G401.6 (cell line): ENCODE measurements at regions not wholly inside any gene's neighbourhood (a gene's known extent, or its start where the extent isn't known, plus 50 kb on each side); places are given as distances from the start of the nearest gene placed in this dataset.
"Not testable (repeated sequence)": the region's sequence is repeated elsewhere in the genome, so short reads cannot be mapped to it uniquely, and the experiment has no call there.

Experiments used
- FAIRE-seq: peaks from 2 replicates; lab custom pipeline; 2012; peaks lifted over from hg19 to GRCh38; lab: Jason Lieb, UNC

DNA sequence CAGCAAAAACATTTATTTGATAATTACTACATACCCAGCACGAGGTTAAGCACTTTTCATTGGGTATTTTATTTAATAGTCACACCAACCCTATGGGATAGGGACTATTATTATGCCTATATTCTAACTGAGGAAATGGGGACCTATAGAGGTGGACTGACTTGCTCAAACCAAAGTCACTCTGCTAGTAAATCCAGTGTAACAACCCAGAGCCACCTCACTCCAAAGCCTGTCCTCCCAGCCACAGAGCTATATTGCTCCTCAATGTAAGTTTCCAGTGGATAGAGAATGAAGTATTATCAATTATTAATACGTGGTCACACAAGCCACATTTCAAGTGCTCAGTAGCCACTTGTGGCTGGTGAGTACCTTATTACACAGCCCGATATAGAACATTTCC is 97.5 kb downstream of the RGS2 start:
- no peak for FAIRE-seq

DNA sequence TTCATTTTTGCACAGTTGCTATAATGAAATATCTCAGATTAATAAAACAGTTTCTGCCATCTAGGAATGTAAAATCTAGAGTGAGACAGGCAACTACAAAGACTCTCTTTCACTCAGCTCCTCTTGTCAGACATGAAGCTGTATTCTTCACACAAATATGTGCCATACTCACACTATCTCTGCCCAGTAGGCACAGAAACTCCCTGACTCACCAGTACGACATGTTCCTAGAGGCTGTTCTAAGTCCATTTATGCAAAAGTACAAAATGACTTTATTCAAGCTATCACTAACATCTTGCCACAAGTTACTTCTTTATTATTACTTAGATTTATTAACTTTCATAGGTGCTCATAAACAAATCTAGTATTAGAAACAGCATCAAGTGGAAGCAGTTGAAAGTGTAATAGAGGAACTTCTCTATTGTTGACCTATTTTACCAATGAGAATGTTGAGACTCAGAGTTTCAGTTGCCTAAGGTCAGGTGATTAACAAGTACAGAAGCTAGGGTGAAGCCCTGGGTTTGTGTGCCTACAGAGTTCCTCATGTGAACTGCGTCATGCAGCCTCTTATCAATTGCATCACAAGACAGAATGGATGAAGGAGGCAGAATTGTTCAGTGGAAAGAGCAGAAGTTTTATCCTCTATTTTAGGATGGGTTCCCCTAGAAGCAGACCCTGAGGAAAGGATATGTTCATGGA is 98.9 kb downstream of the RGS2 start:
- no peak for FAIRE-seq

DNA sequence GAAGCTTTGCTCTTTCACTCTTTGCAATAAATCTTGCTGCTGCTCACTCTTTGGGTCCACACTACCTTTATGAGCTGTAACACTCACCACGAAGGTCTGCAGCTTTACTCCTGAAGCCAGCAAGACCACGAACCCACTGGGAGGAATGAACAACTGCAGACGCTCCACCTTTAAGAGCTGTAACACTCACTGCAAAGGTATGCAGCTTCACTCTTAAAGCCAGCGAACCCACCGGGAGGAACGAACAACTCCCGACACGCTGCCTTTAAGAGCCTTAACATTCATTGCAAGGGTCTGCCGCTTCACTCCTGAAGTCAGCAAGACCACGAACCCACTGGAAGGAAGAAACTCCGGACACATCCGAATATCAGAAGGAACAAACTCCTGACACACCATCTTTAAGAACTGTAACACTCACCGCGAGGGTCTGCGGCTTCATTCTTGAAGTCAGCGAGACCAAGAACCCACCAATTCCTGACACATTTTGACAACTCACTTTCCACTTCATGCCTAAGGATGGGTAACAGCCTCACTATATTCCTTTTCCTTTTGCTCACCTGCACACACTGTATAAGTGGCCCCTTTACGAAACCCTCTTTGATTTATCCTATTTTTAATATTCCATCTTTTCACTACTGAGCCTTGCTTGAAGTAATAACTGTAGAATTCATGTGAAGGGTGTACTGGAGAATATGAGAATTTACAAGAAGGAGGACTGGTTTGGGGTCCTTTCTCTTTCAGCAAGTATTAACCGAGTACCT is 103.2 kb downstream of the RGS2 start:
- FAIRE-seq: not testable (repeated sequence)

DNA sequence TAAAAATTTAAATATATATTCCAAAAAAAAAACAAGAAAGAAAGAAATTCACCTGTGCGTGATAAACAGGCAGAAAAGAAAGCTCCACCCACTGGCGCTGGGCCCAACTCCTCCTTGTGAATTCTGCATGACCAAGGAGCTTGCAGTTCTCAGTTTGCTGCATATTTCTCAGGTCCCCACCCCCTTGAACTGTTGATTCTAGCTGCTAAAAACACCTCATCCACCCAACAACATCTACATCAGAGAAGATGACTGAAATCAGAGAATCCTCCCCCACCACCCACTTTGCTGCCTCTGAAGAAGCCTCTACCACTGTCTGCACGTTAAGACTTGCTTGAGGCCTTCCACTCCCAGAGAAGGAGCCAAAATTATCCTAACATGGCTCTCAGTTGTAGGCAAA is 104.8 kb downstream of the RGS2 start:
- FAIRE-seq: no peak

DNA sequence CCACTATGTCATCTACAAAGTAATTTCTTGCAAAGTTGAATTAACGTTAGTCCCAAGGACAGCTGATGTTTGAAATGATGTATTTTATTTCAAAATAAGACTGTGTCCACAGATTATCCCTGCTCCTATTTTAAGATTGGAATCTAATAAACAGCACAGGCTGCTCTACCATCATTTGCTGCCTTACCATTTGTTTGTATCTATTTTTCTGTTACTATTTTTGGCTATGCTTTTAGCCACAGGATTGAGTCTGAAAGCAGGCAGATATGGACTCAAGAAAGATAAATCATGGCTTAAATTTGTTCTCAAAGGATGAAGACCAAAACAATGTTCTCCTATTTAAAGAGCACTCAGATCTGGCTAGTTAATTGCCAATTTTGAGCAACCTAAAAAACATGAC is 105.3 kb downstream of the RGS2 start:
- no peak for FAIRE-seq

DNA sequence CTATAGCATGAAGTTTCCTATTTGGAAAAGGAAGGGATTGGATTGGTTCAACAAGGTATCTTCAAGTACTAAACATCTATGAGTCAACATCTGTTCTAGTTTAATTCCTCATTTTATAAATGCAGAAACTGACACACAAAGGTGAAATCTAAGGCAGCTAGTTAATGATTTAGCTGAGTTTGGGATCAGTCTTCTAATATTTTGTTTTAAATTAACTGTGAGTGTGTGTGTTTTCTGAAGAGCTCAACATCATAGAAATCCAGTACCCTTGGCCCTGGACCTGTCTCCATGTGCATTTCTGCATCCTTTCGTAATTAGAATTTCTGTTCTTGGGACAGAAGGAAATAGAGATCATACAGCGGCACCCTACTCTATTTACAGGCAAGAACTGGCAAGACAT is 105.9 kb downstream of the RGS2 start:
- no peak for FAIRE-seq

DNA sequence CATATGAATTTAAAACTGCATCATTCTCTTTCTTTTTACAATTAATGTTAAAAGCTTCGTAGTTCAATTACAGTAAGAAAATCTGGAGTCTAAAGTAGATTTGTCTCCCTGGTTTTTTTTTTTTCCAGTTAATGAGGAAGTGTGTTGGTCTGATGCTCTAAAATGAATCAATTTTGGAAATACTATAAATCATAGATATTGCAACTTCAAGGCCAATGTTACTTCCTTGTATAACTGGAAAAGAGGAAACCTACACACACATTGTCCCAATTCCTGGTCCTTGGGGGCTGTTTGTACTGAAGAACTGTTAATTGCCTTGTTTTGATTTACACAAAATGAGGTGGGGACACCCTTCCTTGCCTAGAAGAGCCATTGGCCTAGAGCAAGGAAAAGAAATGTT is 107.2 kb downstream of the RGS2 start:
- no peak for FAIRE-seq

DNA sequence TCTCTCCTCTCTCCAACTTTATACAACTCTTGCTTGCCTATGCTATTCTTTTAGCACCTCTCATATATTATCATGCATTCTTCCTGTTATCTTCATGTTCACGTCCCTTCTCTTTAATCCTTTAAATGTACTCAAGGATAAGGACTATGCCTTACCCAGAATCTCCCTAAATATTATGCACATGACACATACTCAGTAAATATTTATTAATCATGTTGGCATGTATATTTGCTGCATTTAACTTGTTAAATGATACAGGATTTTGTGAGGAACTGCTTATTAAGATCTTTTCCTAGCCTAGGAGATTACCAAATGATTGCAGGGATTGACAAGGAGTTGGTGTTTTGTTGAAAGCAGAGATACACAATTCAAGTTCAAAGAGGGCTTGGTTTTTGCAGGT is 109.4 kb downstream of the RGS2 start:
- no peak for FAIRE-seq

DNA sequence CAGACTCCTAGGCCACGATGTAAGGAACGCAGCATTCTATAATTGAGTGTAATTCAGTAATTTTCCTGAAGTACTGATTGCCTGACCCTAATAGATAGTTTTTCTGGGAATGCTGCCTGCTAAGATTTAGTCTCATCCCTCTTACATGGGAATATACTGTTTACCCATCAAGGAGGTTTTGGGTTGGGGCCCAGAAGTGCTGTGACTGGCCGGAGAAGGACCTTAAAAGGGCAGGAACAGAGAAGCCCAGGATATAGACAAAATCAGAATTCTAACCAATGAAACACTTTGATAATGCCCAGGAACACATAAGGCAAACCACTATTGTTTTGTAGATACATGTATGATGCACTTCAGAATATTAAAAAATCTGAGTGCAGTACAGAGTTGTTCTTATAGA is 111.6 kb downstream of the RGS2 start:
- no peak for FAIRE-seq

DNA sequence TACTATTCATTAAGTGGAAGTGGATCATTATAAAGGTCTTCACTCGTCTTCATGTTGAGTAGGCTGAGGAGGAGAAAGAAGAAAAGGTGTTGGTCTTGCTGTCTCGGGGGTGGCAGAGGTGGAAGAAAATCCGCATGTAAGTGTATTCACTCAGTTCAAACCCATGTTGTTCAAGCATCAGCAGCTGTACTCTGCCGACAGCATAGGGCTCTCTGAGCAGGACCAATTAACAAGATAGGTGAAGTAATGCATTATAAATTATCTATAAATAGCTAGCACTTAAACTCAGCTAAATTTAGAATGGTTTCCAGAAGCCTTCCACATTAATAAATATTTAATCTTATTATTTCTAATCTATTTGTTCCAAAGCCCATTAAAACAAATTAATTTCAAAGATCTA is 116.8 kb downstream of the RGS2 start:
- FAIRE-seq: no peak

DNA sequence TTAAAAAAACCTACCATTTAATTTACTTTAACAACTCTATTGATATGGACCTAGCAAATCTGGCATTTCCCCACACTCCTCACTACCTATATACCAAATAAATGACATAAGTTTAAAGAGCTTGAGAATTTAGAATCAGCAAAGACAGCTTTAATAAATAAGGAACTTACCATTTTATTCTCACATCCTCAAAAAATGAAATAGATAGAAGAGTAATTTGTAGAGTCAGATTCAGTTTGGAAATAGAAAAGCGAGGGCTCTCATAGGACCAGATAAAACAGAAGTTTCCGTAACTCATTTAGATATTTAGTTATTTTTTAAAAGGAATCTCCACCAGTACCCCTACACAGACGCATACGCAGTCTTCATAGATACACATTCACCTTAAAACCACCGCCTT is 117.9 kb downstream of the RGS2 start:
- FAIRE-seq: no peak

DNA sequence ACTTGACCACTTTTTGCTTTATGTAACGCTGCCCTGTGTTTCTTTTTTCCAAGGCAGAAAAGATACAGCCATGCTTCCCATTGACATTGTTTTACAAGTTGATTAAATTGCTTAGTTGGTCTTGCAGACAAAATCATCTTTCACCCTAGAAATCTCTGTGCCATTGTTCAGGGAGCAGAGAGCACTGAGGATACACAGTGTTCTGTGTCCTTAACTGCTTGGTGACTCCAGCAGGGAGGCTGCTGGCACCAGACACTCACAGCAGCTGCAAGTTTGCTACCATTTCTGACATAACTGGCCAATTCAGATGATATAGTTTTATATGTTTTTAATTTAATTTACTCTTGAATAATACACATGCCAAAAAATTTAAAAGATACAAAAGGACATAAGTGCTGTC is 118.7 kb downstream of the RGS2 start:
- no peak for FAIRE-seq

DNA sequence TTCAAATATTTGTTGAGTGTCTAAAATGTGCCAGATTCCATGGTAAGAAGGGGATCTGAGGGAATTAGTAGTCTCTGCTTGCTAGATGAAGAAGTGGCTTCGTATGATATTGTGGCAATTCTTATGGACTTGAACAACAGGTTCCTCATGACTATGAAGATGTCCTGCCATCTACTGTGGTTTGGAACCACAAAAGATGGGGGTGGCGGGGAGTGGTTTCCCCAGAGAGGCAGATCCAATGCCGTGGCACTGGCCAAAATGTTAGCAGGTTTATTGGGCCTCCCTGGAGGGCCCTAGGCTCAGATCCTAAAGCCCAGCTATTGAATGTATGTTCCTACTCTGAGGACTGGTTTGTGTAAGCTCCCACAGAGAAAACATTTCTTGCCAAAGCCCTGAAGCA is 120.8 kb downstream of the RGS2 start:
- no peak for FAIRE-seq

DNA sequence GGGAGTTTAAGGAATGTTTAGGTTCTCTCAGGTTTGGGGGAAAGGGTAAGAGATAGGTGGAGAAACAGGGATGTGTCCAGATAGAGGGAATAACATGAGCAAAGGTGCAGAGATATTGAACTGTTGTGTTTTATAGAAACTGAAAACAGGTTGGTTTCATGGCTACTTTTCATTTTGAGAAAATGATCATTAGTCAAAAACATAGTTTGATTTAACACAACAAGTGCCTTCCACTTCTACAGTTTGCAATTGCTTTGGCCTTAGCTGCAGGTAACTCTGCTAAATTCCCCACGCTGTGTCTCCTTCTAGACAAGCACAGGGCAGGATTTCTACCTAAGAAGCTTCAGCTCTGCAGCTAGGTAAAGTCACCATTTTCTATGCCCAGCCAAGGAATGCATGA is 124.9 kb downstream of the RGS2 start:
- no peak for FAIRE-seq

DNA sequence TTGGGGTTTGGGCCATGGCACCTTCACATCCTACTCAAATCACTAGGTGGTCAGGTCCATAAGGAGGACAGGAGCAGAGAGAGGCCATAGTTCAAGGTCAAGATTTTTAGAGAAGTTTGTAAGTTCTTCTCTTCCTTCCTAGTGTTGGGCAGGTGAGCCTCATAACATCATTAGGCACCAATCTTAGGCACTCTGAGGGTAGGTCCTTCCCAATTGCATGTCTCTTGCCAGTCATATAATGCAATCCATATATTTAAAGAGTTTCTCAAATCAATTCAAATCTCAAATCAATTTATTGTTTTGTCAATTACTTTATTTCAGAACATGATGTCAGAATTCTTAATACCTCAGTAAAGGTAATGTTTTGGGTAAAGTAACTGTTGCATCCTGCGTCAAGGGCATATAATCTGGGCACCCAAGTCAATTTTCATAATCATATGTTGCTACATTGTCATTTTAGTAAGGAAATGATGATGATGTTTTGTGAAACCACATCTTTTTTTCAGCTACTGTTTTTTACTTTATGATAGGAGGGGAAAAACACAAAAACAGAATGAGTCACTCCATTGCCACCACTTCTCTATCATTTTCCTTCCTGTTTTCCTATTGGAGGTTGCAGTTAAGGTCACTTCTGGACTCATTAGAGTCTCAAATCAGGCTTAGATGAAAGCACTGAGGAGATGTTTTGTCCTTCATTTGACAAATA is 122.7 kb downstream of the UCHL5 start:
- FAIRE-seq: no peak

DNA sequence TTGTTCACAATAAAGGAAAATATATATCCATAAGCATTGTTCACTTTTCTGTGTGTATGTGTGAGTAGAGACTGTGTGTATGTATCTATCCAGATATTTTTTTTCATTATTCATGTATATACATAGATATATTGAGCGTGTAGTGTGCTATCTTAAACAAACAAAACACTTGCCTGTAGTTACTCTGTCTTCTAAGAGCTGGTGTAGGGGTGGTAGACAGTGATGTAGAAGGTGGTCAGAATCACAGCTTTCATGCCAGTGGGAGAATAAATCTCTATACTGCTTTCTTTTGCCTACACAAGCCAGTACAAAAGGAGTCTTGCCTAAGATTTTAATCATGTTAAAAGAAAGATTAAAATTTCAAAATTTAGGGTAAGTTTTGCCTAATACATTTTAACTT is 122.0 kb downstream of the UCHL5 start:
- FAIRE-seq: no peak

DNA sequence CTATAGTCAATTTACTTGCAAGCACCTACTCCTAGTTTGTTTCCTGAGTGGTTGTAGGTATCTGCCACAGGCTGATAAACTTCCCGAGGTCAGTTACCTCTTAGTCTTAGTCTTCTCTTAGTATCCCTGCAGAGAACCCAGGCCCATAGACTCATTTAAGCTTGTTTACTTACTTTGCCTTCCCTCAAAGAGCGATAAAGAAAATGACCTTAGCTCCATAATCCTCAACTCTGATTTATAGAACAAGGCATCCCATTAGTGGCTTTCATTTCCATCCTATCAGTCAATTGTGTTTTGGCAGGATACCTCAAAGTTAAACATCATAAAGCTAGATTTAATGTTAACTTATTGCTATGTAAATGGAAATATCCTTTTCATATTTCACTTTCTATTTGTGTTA is 119.7 kb downstream of the UCHL5 start:
- FAIRE-seq: no peak

DNA sequence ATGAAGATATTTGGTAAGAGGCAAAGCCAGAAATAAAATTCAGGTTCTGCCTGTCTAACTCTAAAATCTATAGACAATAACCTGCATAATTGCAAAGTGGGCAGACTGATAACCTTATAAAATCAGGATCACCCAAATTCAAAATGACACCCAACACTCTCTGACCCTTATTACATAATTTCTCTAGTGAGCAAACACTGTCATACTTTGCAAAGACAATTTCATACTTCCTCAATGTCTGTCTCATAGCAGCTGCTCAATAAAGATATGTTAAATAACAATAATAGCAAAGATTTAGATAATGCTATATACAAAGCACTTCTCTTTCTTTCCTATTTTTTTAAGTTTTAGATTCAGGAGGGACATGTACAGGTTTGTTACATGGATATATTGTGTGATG is 118.5 kb downstream of the UCHL5 start:
- no peak for FAIRE-seq

DNA sequence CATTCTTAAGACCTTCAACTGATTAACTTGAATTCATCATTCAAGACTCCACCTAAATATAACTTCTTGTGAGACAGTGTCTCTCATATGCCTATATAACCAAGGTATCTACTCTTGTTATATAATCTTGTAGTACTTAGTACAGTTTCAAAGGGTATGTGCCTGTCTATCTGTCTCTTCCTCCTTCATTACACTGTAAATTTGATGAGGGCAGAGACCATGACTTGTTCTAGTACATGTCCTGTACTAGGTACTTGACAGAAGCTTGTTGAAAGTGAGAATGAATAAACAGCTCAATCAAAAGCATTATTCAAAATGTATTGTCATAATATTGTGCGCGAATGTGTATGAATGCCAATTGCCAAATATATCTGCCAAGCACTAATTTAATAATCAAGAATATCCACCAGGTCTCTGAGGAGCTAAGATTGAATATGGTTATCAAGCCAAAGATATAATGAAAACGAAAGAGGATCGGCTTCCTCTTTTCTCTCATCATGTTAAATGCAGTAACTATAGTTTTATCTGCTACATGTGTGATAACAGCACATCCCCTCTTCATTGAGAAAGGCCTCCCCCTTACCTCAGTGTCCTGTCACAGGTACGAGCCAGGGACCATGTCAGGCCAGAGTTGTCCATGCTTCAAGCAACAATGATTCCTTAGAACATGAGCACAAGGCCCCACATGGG is 117.3 kb downstream of the UCHL5 start:
- no peak for FAIRE-seq

DNA sequence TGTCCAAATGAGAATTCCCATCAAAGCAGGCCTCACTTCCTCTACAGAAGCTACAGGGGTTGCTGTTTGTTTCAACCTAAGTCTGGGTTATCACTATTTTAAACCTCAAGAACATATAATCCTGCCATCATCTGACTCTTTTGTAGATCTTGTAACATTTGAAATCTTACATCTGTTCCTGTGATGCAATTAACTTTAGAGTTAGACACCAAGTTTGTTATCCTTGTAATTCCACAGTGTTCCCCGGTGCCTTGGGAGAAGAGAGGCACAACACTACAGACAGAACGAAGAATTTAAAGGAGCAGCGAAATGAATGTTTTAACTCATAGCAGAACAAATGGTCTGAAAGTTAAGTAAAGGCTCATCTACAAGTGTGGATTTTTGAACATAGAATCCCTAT is 116.1 kb downstream of the UCHL5 start:
- no peak for FAIRE-seq

DNA sequence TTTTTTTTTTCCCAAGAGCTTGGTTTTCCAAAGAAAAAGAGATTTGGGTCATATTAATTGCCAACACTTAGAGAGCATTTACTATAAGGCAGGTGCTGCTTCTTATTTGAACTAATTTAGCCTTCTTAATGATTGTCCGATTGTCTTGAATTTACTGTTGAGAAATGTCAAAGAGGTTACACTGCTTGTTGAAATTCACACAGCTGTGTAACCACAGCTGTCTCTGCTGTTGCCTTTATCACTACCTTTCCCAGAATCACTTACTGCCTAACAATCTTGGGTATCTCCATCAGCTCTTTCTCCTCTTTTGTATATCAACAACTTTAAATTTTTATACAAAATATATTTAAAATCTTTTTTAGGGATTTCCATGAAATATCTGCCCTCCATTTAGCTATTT is 115.6 kb downstream of the UCHL5 start:
- FAIRE-seq: no peak

DNA sequence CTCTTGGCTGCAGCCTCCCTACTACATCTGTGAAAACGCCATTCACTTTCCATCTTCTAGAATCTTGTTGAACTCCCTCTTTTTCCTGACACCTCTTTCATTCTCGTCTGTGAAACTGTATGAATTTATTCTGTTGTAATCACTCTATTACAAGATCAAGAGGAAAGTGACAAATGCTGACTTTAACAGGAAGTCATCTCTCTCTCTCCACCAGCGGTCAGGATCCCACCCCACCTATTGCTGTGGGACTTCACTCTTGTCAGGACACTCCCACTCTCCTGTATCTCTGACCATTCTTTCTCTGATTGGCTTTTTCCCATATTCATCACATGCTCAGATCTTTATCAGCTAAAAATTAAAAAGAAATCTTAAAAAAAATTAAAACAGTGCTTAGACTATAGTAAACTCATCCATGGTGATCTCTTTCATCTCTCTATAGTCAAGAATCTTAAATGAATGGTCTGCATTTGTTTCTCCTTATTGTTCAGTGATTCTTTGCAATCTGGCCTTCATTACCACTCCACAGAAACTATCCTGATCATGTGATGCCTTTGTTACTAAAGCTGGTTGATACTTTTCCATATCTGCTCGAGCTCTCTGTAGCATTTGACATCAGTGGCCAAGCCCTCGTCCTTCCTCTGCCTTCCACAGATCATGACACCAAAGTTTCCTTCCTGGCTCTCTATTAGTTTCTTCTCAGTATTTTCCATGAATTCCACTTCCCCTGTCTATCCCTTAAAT is 113.6 kb downstream of the UCHL5 start:
- no peak for FAIRE-seq
